GM12891 (cell line): ENCODE measurements at regions not wholly inside any gene's neighbourhood (a gene's known extent, or its start where the extent isn't known, plus 50 kb on each side); places are given as distances from the start of the nearest gene placed in this dataset.

Experiments used
- PAX5 ChIP-seq: IDR thresholded peaks from 2 replicates; pipeline ENCODE4 v1.6.1; 2011; ENCODE audit warnings: low read length, moderate library complexity, mild to moderate bottlenecking; ENCODE audit not compliant: insufficient read depth, severe bottlenecking
- POLR2A ChIP-seq: IDR thresholded peaks from 2 replicates; pipeline ENCODE4 v1.6.1; 2011; ENCODE audit warnings: low read depth, low read length, control low read depth
- POLR2AphosphoS5 ChIP-seq: IDR thresholded peaks from 2 replicates; pipeline ENCODE4 v1.6.1; 2011; ENCODE audit warnings: low read depth, low read length, control low read depth
- POU2F2 ChIP-seq: IDR thresholded peaks from 2 replicates; pipeline ENCODE4 v1.6.1; 2011; ENCODE audit warnings: low read depth, mild to moderate bottlenecking, control low read depth, low read length, moderate library complexity
- SPI1 ChIP-seq: IDR thresholded peaks from 2 replicates; pipeline ENCODE4 v1.6.1; 2011; ENCODE audit warnings: low read depth, low read length, control low read depth
- TAF1 ChIP-seq: IDR thresholded peaks from 2 replicates; pipeline ENCODE4 v1.6.1; 2011; ENCODE audit warnings: low read depth, low read length, control low read depth

- TF ChIP-seq POLR2AphosphoS5, result no peak
- no peak for TF ChIP-seq TAF1
- TF ChIP-seq POLR2A, result no peak
- no peak for TF ChIP-seq SPI1
- no peak for TF ChIP-seq PAX5
- no peak for TF ChIP-seq POU2F2
These were observed 590.2 kb upstream of the ATXN7L3B start for GRCh38 chr12:73947326-73948026.
